GM23338 (cell line): ENCODE measurements at regions not wholly inside any gene's neighbourhood (a gene's known extent, or its start where the extent isn't known, plus 50 kb on each side); places are given as distances from the start of the nearest gene placed in this dataset.

ENCODE experiments used
- ATAC-seq: fragments of 200-7000 bp; cut with Tn5 transposase; 3 replicates; pipeline ENCODE4 v1.9.1; 2020
- DNase-seq: peaks from one replicate; pipeline ENCODE4 v3.0.0-alpha.2; 2015; ENCODE audit warnings: low spot score
- H2AFZ ChIP-seq: fragments of 200-600 bp; sonication (generic); 2 replicates; pipeline ENCODE4 v1.8.0; 2016; ENCODE audit warnings: antibody characterized with exemption, mild to moderate bottlenecking, moderate library complexity
- H3F3A ChIP-seq: fragments of 200-600 bp; sonication (generic); replicated peaks from 2 replicates; pipeline ENCODE4 v1.8.0; 2017; ENCODE audit warnings: antibody characterized with exemption, mixed run types, low read depth
- H3K27ac ChIP-seq: fragments of 200-600 bp; sonication (generic); 2 replicates; pipeline ENCODE4 v1.6.1; 2016; ENCODE audit warnings: low read depth
- H3K27me3 ChIP-seq: fragments of 200-600 bp; sonication (generic); 2 replicates; pipeline ENCODE4 v1.8.0; 2016; ENCODE audit warnings: mild to moderate bottlenecking, mixed run types, moderate library complexity; ENCODE audit not compliant: insufficient read depth
- H3K36me3 ChIP-seq: fragments of 200-600 bp; sonication (generic); 2 replicates; pipeline ENCODE4 v1.8.0; 2016; ENCODE audit warnings: mild to moderate bottlenecking; ENCODE audit not compliant: insufficient read depth
- H3K4me1 ChIP-seq: fragments of 200-600 bp; sonication (generic); 2 replicates; pipeline ENCODE4 v1.8.0; 2016; ENCODE audit warnings: mild to moderate bottlenecking, moderate library complexity; ENCODE audit not compliant: insufficient read depth
- H3K4me2 ChIP-seq: fragments of 200-600 bp; sonication (generic); 2 replicates; pipeline ENCODE4 v1.7.1; 2017; ENCODE audit warnings: mixed run types
- H3K4me3 ChIP-seq: fragments of 200-600 bp; sonication (generic); 2 replicates; pipeline ENCODE4 v1.6.1; 2016; ENCODE audit warnings: mixed run types
- H3K79me2 ChIP-seq: fragments of 200-600 bp; sonication (generic); replicated peaks from 2 replicates; pipeline ENCODE4 v1.8.0; 2017; ENCODE audit warnings: mild to moderate bottlenecking; ENCODE audit not compliant: insufficient read depth
- H3K9me2 ChIP-seq: fragments of 200-600 bp; sonication (generic); 2 replicates; pipeline ENCODE4 v1.8.0; 2017; ENCODE audit not compliant: insufficient read depth
- H4K20me1 ChIP-seq: fragments of 200-600 bp; sonication (generic); replicated peaks from 2 replicates; pipeline ENCODE4 v1.8.0; 2017; ENCODE audit warnings: mild to moderate bottlenecking; ENCODE audit not compliant: insufficient read depth
- H3K27ac Mint-ChIP-seq: 2 replicates; pipeline ENCODE4 v1.8.0; 2020; ENCODE audit warnings: inconsistent platforms, mild to moderate bottlenecking, moderate library complexity, mixed read lengths
- H3K27me3 Mint-ChIP-seq: 3 replicates; pipeline ENCODE4 v1.8.0; 2022; ENCODE audit warnings: low read depth, mild to moderate bottlenecking, moderate library complexity, mixed read lengths, inconsistent platforms; ENCODE audit not compliant: insufficient read depth, poor library complexity
- H3K36me3 Mint-ChIP-seq: 3 replicates; pipeline ENCODE4 v1.8.0; 2021; ENCODE audit warnings: low read depth, mild to moderate bottlenecking, inconsistent platforms, moderate library complexity, mixed read lengths
- H3K4me1 Mint-ChIP-seq: 3 replicates; pipeline ENCODE4 v1.8.0; 2020; ENCODE audit warnings: mild to moderate bottlenecking, inconsistent platforms, mixed read lengths
- H3K4me3 Mint-ChIP-seq: 3 replicates; pipeline ENCODE4 v1.8.0; 2021; ENCODE audit warnings: moderate library complexity, mild to moderate bottlenecking, inconsistent platforms, mixed read lengths
- H3K9me3 Mint-ChIP-seq: 3 replicates; pipeline ENCODE4 v1.8.0; 2020; ENCODE audit warnings: moderate library complexity, mild to moderate bottlenecking, inconsistent platforms, mixed read lengths
- CREB1 ChIP-seq: fragments of 250-450 bp; sonication (Bioruptor Pico); IDR thresholded peaks from 2 replicates; pipeline ENCODE4 v1.5.0; 2020; ENCODE audit warnings: low read depth, mild to moderate bottlenecking, moderate library complexity
- ETS1 ChIP-seq: IDR thresholded peaks from 2 replicates; pipeline ENCODE4 v1.6.1; 2016; ENCODE audit warnings: antibody characterized with exemption
- EZH2 ChIP-seq: fragments of 200-600 bp; sonication (generic); IDR thresholded peaks from one replicate; pipeline ENCODE4 v1.8.0; 2017; ENCODE audit warnings: antibody characterized with exemption, mild to moderate bottlenecking, low read depth; ENCODE audit not compliant: unreplicated experiment
- EZH2phosphoT487 ChIP-seq: fragments of 200-600 bp; sonication (generic); IDR thresholded peaks from one replicate; pipeline ENCODE4 v1.8.1; 2018; ENCODE audit warnings: antibody characterized with exemption; ENCODE audit not compliant: unreplicated experiment
- JUNB ChIP-seq: IDR thresholded peaks from one replicate; pipeline ENCODE4 v1.6.1; 2016; ENCODE audit warnings: antibody characterized with exemption; ENCODE audit not compliant: unreplicated experiment
- NANOG ChIP-seq: IDR thresholded peaks from 2 replicates; pipeline ENCODE4 v1.6.1; 2016; ENCODE audit warnings: antibody characterized with exemption, borderline replicate concordance
- POLR2AphosphoS5 ChIP-seq: IDR thresholded peaks from 2 replicates; pipeline ENCODE4 v1.6.1; 2016; ENCODE audit warnings: antibody characterized with exemption, low read depth
- STAT1 ChIP-seq: IDR thresholded peaks from one replicate; pipeline ENCODE4 v1.6.1; 2016; ENCODE audit warnings: antibody characterized with exemption; ENCODE audit not compliant: unreplicated experiment
- ZNF114 ChIP-seq: fragments of 250-450 bp; sonication (Bioruptor Pico); IDR thresholded peaks from 2 replicates; pipeline ENCODE4 v1.5.0; 2020; ENCODE audit warnings: mild to moderate bottlenecking, moderate library complexity
- ZNF331 ChIP-seq: fragments of 250-450 bp; sonication (Bioruptor Pico); IDR thresholded peaks from 2 replicates; pipeline ENCODE4 v1.5.0; 2020; ENCODE audit warnings: low read depth, mild to moderate bottlenecking, moderate library complexity
- ZNF462 ChIP-seq: fragments of 250-450 bp; sonication (Bioruptor Pico); IDR thresholded peaks from 2 replicates; pipeline ENCODE4 v1.5.0; 2020; ENCODE audit warnings: mild to moderate bottlenecking, moderate library complexity
- TF ChIP-seq, protein P1 (sequence below), 2 experiments: fragments of 200-600 bp in 1 of 2; sonication (generic) in 1 of 2; conservative IDR thresholded peaks; 2 replicates each; pipeline versions ENCODE4 v1.5.1 to v1.6.1; 2016 to 2017; ENCODE audit warnings: antibody characterized with exemption in 2 of 2, low read depth in 2 of 2, mild to moderate bottlenecking in 2 of 2, moderate library complexity in 1 of 2
- TF ChIP-seq, protein P2 (sequence below): IDR thresholded peaks from one replicate; pipeline ENCODE4 v1.6.1; 2018; ENCODE audit warnings: antibody characterized with exemption; ENCODE audit not compliant: unreplicated experiment

GRCh38 chr6:79377047-79377446 lies 142.6 kb upstream of the HMGN3 start:
- Histone ChIP-seq H4K20me1 (no peaks in the 10 kb centered on the region), H3K27ac (no peak overlapping the region), H3K4me1 (peaks cover 3% of the 10 kb centered on the region; the same call in 1 of the 2 replicates), H3F3A (no peaks in the 10 kb centered on the region), H3K36me3 (no peaks in the 10 kb centered on the region), H3K4me3 (no peak overlapping the region), H2AFZ (no peak overlapping the region), H3K79me2 (no peaks in the 10 kb centered on the region), H3K9me2 (peaks cover 8% of the 10 kb centered on the region; the same call in 1 of the 2 replicates), H3K4me2 (no peak overlapping the region), H3K27me3 (no peaks in the 10 kb centered on the region)
- Mint-ChIP-seq H3K9me3 (no peaks in the 10 kb centered on the region), H3K27ac (no peak overlapping the region), H3K4me1 (peaks cover 10% of the 10 kb centered on the region; the same call in 2 of the 3 replicates), H3K36me3 (no peaks in the 10 kb centered on the region), H3K27me3 (peaks cover 2% of the 10 kb centered on the region), H3K4me3 (no peak overlapping the region)
- DNase-seq (no peak), ATAC-seq (no peak)
- TF ChIP-seq CREB1: no peak
- no peak for TF ChIP-seq STAT1
- TF ChIP-seq ZNF331 (CRISPR knock-in tag): no peak
- TF ChIP-seq ZNF462 (CRISPR knock-in tag): no peak
- TF ChIP-seq JUNB: no peak
- no peak for TF ChIP-seq POLR2AphosphoS5
- no peak for TF ChIP-seq NANOG
- no peak for TF ChIP-seq EZH2phosphoT487
- TF ChIP-seq EZH2: no peak
- TF ChIP-seq, protein P1, sequence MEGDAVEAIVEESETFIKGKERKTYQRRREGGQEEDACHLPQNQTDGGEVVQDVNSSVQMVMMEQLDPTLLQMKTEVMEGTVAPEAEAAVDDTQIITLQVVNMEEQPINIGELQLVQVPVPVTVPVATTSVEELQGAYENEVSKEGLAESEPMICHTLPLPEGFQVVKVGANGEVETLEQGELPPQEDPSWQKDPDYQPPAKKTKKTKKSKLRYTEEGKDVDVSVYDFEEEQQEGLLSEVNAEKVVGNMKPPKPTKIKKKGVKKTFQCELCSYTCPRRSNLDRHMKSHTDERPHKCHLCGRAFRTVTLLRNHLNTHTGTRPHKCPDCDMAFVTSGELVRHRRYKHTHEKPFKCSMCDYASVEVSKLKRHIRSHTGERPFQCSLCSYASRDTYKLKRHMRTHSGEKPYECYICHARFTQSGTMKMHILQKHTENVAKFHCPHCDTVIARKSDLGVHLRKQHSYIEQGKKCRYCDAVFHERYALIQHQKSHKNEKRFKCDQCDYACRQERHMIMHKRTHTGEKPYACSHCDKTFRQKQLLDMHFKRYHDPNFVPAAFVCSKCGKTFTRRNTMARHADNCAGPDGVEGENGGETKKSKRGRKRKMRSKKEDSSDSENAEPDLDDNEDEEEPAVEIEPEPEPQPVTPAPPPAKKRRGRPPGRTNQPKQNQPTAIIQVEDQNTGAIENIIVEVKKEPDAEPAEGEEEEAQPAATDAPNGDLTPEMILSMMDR (conservative IDR thresholded peaks at IDR 0.05; ENCODE audit: low read depth in 2 of 2): no peak
- TF ChIP-seq, protein P2, sequence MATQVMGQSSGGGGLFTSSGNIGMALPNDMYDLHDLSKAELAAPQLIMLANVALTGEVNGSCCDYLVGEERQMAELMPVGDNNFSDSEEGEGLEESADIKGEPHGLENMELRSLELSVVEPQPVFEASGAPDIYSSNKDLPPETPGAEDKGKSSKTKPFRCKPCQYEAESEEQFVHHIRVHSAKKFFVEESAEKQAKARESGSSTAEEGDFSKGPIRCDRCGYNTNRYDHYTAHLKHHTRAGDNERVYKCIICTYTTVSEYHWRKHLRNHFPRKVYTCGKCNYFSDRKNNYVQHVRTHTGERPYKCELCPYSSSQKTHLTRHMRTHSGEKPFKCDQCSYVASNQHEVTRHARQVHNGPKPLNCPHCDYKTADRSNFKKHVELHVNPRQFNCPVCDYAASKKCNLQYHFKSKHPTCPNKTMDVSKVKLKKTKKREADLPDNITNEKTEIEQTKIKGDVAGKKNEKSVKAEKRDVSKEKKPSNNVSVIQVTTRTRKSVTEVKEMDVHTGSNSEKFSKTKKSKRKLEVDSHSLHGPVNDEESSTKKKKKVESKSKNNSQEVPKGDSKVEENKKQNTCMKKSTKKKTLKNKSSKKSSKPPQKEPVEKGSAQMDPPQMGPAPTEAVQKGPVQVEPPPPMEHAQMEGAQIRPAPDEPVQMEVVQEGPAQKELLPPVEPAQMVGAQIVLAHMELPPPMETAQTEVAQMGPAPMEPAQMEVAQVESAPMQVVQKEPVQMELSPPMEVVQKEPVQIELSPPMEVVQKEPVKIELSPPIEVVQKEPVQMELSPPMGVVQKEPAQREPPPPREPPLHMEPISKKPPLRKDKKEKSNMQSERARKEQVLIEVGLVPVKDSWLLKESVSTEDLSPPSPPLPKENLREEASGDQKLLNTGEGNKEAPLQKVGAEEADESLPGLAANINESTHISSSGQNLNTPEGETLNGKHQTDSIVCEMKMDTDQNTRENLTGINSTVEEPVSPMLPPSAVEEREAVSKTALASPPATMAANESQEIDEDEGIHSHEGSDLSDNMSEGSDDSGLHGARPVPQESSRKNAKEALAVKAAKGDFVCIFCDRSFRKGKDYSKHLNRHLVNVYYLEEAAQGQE: no peak
- no peak for TF ChIP-seq ZNF114 (CRISPR knock-in tag)
- TF ChIP-seq ETS1: no peak
